ENCODE measurements at regions not wholly inside any gene's neighbourhood (a gene's known extent, or its start where the extent isn't known, plus 50 kb on each side); places are given as distances from the start of the nearest gene placed in this dataset.

- 58 to 83% (median 74%) methylated on average over 2 of the region's 2 CpGs for WGBS, 5 donors
- no peak for TF ChIP-seq POLR2AphosphoS5 (IDR thresholded peaks at IDR 0.05)
- Histone ChIP-seq H3K27me3 (replicated peaks in 1 of 7) (no peaks in the 10 kb centered on the region), H3K4me3 (no peak overlapping the region), H3K4me1 (peaks cover 0 to 32% (median 11%) of the 10 kb centered on the region in 6 donors), H3K27ac (no peak overlapping the region), H3K9me3 (no peaks in the 10 kb centered on the region), H3K36me3 (no peaks in the 10 kb centered on the region)
- intact Hi-C loops (cut with DNase I; ENCODE audit: low total_unique reads) = no loop called here
- no peak for DNase-seq
Measured at GRCh38 chr15:62777671-62778070, 264.9 kb upstream of the TPM1 start.

DNA sequence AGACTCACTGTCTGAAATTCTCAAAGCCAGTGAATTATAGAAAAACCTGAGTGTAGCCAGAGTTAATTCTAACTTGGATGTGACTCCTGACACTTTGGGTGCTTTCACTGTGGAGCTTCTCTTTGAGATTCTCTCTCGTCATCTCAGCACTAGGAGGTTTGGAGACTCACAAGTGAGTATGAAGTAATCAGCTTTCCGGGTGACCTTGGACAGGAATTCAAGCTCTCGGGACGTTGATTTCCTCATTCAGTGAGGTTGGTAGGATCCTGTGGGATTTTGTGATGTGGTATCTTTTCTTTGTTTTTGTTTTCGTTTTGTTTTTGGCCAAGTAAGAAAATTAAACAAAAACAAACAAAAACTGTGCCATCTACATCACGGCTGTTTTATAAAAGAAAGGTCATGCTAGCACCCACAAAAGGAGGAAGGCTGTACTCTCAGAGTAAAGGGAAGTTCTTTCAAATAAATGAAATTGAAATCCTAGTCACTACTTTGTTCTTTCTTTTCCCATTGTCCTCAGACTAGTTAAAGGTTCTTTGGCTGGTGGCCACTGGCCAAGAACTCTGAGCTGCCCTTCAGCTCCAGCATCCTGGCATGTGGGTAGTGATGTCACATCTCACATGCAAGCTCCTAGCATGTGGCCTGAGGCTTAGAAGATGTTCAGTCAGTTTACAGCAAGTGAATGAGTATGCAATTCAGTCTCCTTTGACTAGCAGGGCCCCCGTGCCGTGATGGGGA, 263.3 kb upstream of the TPM1 start:
- H3K9me3 ChIP-seq = no peaks in the 10 kb centered on the region
- H3K4me1 ChIP-seq = peaks cover 0 to 39% (median 11%) of the 10 kb centered on the region in 6 donors
- H3K27me3 ChIP-seq (replicated peaks in 1 of 7) = no peaks in the 10 kb centered on the region
- H3K27ac ChIP-seq = peak overlapping the region in 4 of 8 donors; percentile 15 to 44 (median 28)
- H3K4me3 ChIP-seq = no peak overlapping the region
- intact Hi-C loops (cut with DNase I; ENCODE audit: low total_unique reads) = no loop called here
- WGBS, 5 donors = 46 to 68% (median 53%) methylated on average over 8 of the region's 8 CpGs
- DNase-seq = no peak
- no peaks in the 10 kb centered on the region for H3K36me3 ChIP-seq
- TF ChIP-seq POLR2AphosphoS5 (IDR thresholded peaks at IDR 0.05) (no peak), POLR2A (IDR thresholded peaks at IDR 0.05) (no peak)
- TF ChIP-seq, protein P1, sequence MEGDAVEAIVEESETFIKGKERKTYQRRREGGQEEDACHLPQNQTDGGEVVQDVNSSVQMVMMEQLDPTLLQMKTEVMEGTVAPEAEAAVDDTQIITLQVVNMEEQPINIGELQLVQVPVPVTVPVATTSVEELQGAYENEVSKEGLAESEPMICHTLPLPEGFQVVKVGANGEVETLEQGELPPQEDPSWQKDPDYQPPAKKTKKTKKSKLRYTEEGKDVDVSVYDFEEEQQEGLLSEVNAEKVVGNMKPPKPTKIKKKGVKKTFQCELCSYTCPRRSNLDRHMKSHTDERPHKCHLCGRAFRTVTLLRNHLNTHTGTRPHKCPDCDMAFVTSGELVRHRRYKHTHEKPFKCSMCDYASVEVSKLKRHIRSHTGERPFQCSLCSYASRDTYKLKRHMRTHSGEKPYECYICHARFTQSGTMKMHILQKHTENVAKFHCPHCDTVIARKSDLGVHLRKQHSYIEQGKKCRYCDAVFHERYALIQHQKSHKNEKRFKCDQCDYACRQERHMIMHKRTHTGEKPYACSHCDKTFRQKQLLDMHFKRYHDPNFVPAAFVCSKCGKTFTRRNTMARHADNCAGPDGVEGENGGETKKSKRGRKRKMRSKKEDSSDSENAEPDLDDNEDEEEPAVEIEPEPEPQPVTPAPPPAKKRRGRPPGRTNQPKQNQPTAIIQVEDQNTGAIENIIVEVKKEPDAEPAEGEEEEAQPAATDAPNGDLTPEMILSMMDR (IDR thresholded peaks at IDR 0.05 in 8 of 11, conservative IDR thresholded peaks at IDR 0.05 in 3 of 11) = no peak

GRCh38 chr15:62779899-62780298, 262.6 kb upstream of the TPM1 start:
- intact Hi-C loops (cut with DNase I; ENCODE audit: low total_unique reads) = loop anchor here (5.0 kb wide), 1 partner anchor 312 kb away; no protein-coding TSS in a partner anchor
- no peak for DNase-seq
- no peaks in the 10 kb centered on the region for H3K9me3 ChIP-seq
- H3K27ac ChIP-seq = peak overlapping the region in 4 of 8 donors; percentile 12 to 63 (median 34)
- TF ChIP-seq, protein P1 (IDR thresholded peaks at IDR 0.05 in 8 of 11, conservative IDR thresholded peaks at IDR 0.05 in 3 of 11) = no peak
- TF ChIP-seq POLR2A (IDR thresholded peaks at IDR 0.05) (no peak), POLR2AphosphoS5 (IDR thresholded peaks at IDR 0.05) (no peak)
- peaks cover 0 to 39% (median 11%) of the 10 kb centered on the region in 6 donors for H3K4me1 ChIP-seq
- H3K27me3 ChIP-seq (replicated peaks in 1 of 7) = no peaks in the 10 kb centered on the region
- 88 to 98% (median 90%) methylated on average over 3 of the region's 3 CpGs for whole genome bisulfite sequencing, 5 donors
- no peak overlapping the region for H3K4me3 ChIP-seq
- H3K36me3 ChIP-seq = no peaks in the 10 kb centered on the region

DNA sequence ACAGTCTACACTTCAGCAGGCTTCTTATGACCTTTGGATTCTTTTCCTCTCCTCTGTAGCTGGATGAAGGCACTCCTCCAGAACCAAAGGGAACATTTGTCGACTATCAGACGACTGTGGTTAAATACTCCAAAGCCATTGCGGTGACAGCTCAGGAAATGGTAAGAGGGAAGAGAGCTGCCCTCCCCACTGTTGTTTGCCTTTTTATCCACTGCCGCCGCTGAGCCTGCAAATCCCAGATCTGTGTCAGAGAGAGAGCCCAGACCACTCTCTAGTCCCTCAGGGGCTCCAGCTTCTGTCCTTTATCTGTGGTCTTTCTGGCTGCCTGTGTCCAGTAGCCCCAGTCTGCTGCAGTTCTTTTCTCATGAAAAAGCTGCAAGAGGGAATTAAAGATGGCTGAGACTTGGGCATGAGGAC, 261.5 kb upstream of the TPM1 start:
- TF ChIP-seq POLR2AphosphoS5 (IDR thresholded peaks at IDR 0.05) = peak in 1 of 3 donors; percentile 14
- TF ChIP-seq, protein P1 (IDR thresholded peaks at IDR 0.05 in 8 of 11, conservative IDR thresholded peaks at IDR 0.05 in 3 of 11) = no peak
- H3K27ac ChIP-seq = peak overlapping the region in 5 of 8 donors; percentile 7 to 52 (median 37)
- no peaks in the 10 kb centered on the region for H3K9me3 ChIP-seq
- no peak overlapping the region for H3K4me3 ChIP-seq
- 2 to 34% (median 23%) methylated on average over 5 of the region's 5 CpGs for WGBS, 5 donors
- DNase-seq = no peak
- intact Hi-C loops (cut with DNase I; ENCODE audit: low total_unique reads) = loop anchor here (5.0 kb wide), 1 partner anchor 311 kb away; no protein-coding TSS in a partner anchor
- peaks cover 0 to 39% (median 11%) of the 10 kb centered on the region in 6 donors for H3K4me1 ChIP-seq
- H3K36me3 ChIP-seq = no peaks in the 10 kb centered on the region
- no peaks in the 10 kb centered on the region for H3K27me3 ChIP-seq (replicated peaks in 1 of 7)
